Common myeloid progenitor, CD34-positive (primary cell): ENCODE measurements at regions not wholly inside any gene's neighbourhood (a gene's known extent, or its start where the extent isn't known, plus 50 kb on each side); places are given as distances from the start of the nearest gene placed in this dataset.

ENCODE experiments used
- CTCF ChIA-PET: fragments of 350-600 bp; sonication (Branson Sonifier 250); formaldehyde crosslinking; loops from one replicate; lab custom pipeline; 2021; ENCODE audit warnings: antibody characterized with exemption; lab: Charles Lee
- POLR2A ChIA-PET: fragments of 350-600 bp; sonication (Branson Sonifier 250); formaldehyde crosslinking; loops from one replicate; lab custom pipeline; 2021; ENCODE audit warnings: antibody characterized with exemption; lab: Charles Lee
- DNase-seq, 3 donors: peaks; one replicate each; pipeline versions ENCODE4 v3.0.0 to v3.0.0-alpha.2; 2013
- H3K27ac ChIP-seq, 2 experiments: 1 replicate in 1 of 2; 2 replicates in 1 of 2; pipeline ENCODE4 v1.7.0; 2013; ENCODE audit warnings: inconsistent platforms in 2 of 2, low read length in 2 of 2, mild to moderate bottlenecking in 2 of 2, low read depth in 1 of 2, moderate library complexity in 1 of 2; ENCODE audit not compliant: severe bottlenecking in 2 of 2, insufficient read depth in 1 of 2, poor library complexity in 1 of 2
- H3K27me3 ChIP-seq, 5 experiments: replicated peaks in 2 of 5; 1 replicate in 3 of 5; 2 replicates in 2 of 5; pipeline versions ENCODE4 v1.6.1 to v1.7.0; 2013; ENCODE audit warnings: low read length in 4 of 5, mild to moderate bottlenecking in 2 of 5, moderate library complexity in 2 of 5, inconsistent platforms in 1 of 5; ENCODE audit not compliant: insufficient read depth in 5 of 5, control insufficient read depth in 4 of 5
- H3K36me3 ChIP-seq, 4 experiments: 1 replicate in 2 of 4; 2 replicates in 2 of 4; pipeline versions ENCODE4 v1.6.1 to v1.7.0; 2013; ENCODE audit warnings: low read length in 3 of 4, control low read depth in 1 of 4, mild to moderate bottlenecking in 1 of 4; ENCODE audit not compliant: control insufficient read depth in 4 of 4, insufficient read depth in 4 of 4
- H3K4me1 ChIP-seq, 4 experiments: 1 replicate in 3 of 4; 2 replicates in 1 of 4; pipeline versions ENCODE4 v1.6.1 to v1.7.1; 2013; ENCODE audit warnings: low read length in 3 of 4, mild to moderate bottlenecking in 3 of 4, control low read depth in 1 of 4, inconsistent platforms in 1 of 4, moderate library complexity in 1 of 4; ENCODE audit not compliant: control insufficient read depth in 4 of 4, insufficient read depth in 4 of 4; ENCODE audit errors: control extremely low read depth in 1 of 4
- H3K4me3 ChIP-seq, 7 experiments: 1 replicate in 4 of 7; 2 replicates in 3 of 7; pipeline versions ENCODE4 v1.5.1 to v1.7.0; 2013; ENCODE audit warnings: mild to moderate bottlenecking in 7 of 7, low read length in 6 of 7, moderate library complexity in 6 of 7, inconsistent platforms in 2 of 7, low read depth in 2 of 7, control low read depth in 1 of 7; ENCODE audit not compliant: insufficient read depth in 4 of 7, control insufficient read depth in 1 of 7; ENCODE audit errors: extremely low read depth in 1 of 7
- H3K9me3 ChIP-seq, 5 experiments: 1 replicate in 4 of 5; 2 replicates in 1 of 5; pipeline versions ENCODE4 v1.6.1 to v1.7.1; 2013; ENCODE audit warnings: low read length in 4 of 5, mild to moderate bottlenecking in 2 of 5, inconsistent platforms in 1 of 5, low read depth in 1 of 5, moderate library complexity in 1 of 5; ENCODE audit not compliant: control insufficient read depth in 4 of 5, insufficient read depth in 2 of 5; ENCODE audit errors: control extremely low read depth in 1 of 5
- WGBS: methylation state at CpG from one replicate; pipeline ENCODE4 v1.1.5; 2013; ENCODE audit not compliant: insufficient coverage; 5-methylcytosine and 5-hydroxymethylcytosine counted together

DNA sequence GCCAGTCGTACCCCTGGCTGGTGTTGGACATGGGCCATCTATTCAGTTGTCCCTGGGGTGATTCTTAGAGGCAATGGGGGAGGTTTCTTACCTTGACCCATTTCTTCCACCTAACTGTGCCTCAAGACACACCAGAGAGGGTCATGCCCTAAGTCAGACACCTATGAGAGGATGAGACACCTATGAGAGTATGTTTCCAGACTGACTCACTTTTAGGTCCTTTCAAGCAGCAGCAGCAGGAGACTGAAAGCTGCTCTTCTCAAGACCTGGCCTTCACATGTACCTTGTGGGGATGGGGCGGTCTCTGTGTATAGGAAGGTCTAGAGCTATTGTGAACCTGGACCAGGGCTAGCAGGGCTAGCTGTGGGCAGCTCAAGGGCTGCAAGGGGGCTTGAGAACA lies 130.1 kb downstream of the TENT4A start:
- Histone ChIP-seq H3K4me1 (peaks cover 0 to 12% (median 5%) of the 10 kb centered on the region in 4 experiments), H3K27me3 (peaks cover 0 to 6% (median 0%) of the 10 kb centered on the region in 5 experiments), H3K36me3 (no peaks in the 10 kb centered on the region), H3K27ac (no peak overlapping the region), H3K9me3 (no peaks in the 10 kb centered on the region), H3K4me3 (no peak overlapping the region)
- ChIA-PET POLR2A (no interaction called here), CTCF (no interaction called here)
- WGBS = 84% methylated on average over 2 of the region's 2 CpGs
- DNase-seq = no peak

DNA sequence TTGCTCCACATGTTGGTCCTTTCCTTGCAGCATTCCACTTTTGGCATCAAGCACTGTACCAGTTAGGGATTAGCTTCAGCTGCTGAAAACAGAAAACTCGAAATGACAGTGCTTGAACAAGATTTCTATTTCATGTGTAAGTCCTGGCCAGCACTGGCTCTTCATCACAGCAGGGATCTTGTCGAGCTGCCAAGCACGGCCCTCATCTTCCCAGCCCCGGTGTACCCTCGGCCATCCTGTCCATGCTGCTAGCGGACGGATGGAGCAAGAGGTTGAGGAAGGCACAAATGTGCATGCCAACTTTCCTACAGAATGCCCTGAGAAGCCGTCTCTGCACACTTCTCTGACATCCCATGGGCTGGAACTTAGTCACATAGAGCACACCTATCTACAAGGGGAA lies 130.6 kb downstream of the TENT4A start:
- POLR2A ChIA-PET = no interaction called here
- CTCF ChIA-PET = no interaction called here

GRCh38 chr5:6845856-6846255 lies 132.6 kb downstream of the TENT4A start:
- ChIA-PET POLR2A (no interaction called here), CTCF (interaction anchor here (0.6 kb wide), 1 partner anchor 35 kb away, joined by 3 read pairs; no protein-coding TSS in a partner anchor)
- H3K27me3 ChIP-seq = peaks cover 0 to 2% (median 0%) of the 10 kb centered on the region in 5 experiments
- no peaks in the 10 kb centered on the region for H3K36me3 ChIP-seq
- H3K4me1 ChIP-seq = no peaks in the 10 kb centered on the region
- no peak overlapping the region for H3K4me3 ChIP-seq
- peaks cover 0 to 3% (median 0%) of the 10 kb centered on the region in 5 experiments for H3K9me3 ChIP-seq
- no peak overlapping the region for H3K27ac ChIP-seq
- 95% methylated on average over 5 of the region's 17 CpGs for WGBS
- no peak for DNase-seq

More for the DNA sequence above, 130.6 kb downstream of the TENT4A start:
- no peak for DNase-seq
- Histone ChIP-seq H3K4me3 (no peak overlapping the region), H3K27me3 (peaks cover 0 to 6% (median 0%) of the 10 kb centered on the region in 5 experiments), H3K27ac (no peak overlapping the region), H3K4me1 (peaks cover 0 to 8% (median 3%) of the 10 kb centered on the region in 4 experiments), H3K36me3 (no peaks in the 10 kb centered on the region), H3K9me3 (no peaks in the 10 kb centered on the region)
- WGBS = 92% methylated on average over 8 of the region's 8 CpGs

DNA sequence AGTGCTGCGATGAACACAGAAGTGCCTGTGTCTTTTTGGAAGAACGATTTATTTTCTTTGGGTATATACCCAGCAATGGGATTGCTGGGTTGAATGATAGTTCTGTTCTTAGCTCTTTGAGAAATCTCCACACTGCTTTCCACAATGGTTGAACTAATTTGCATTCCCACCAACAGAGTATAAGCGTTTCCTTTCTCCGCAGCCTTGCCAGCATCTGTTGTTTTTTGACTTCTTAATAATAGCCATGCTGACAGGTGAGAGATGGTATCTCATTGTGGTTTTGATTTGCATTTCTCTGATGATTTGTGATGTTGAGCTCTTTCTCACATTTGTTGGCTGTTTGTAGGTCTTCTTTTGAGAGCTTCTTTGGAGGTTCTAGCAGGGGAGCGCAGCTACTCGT lies 134.6 kb downstream of the TENT4A start:
- WGBS = 100% methylated on average over 3 of the region's 6 CpGs
- ChIA-PET POLR2A (no interaction called here), CTCF (interaction anchor here (0.7 kb wide), 1 partner anchor 26 kb away, joined by 3 read pairs; no protein-coding TSS in a partner anchor)
- peaks cover 0 to 18% (median 5%) of the 10 kb centered on the region in 5 experiments for H3K9me3 ChIP-seq
- H3K4me3 ChIP-seq = no peak overlapping the region
- peaks cover 0 to 2% (median 0%) of the 10 kb centered on the region in 5 experiments for H3K27me3 ChIP-seq
- no peak for DNase-seq
- H3K27ac ChIP-seq = no peak overlapping the region
- H3K36me3 ChIP-seq = no peaks in the 10 kb centered on the region
- no peaks in the 10 kb centered on the region for H3K4me1 ChIP-seq

DNA sequence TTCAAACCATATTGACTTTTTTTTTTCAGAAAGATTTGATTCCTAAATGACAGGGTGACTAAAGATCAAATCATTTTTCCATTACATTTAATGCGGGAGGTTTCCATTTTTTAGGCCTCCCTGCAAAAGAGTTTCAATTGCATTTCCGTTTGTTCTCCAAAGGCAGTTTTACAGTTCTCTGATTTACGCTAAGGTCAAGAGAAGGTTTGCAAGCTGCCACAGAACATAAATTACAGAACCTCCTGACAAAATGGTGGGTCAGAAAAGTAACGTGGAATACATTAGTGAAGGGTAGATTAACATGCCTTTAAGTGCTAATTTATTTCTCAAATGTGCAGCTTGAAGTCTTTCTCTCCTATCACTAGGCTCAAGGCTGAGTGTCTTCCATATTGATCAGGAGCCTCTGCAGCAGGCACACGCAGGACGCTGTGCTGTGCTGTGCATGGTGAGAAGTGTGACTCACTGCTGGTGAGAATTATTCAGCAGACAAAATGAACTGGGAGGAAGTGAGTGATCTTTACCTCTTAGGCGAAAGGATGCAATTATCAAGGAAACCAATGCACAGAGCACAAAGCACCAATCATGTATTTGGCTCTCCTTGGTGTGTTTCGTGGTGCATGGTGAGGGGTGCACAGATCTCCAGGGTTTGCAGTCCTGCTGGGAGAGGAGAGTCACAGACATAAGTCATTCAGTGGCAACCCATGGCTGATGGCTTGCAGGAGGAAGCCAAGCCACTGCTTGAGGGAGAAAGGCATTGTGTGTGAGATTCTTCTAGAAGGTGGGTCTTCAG lies 136.3 kb downstream of the TENT4A start:
- ChIA-PET POLR2A (no interaction called here), CTCF (no interaction called here)
- no peak for DNase-seq
- WGBS = 92% methylated on average over 6 of the region's 8 CpGs
- Histone ChIP-seq H3K9me3 (peaks cover 0 to 20% (median 8%) of the 10 kb centered on the region in 5 experiments), H3K36me3 (no peaks in the 10 kb centered on the region), H3K4me1 (no peaks in the 10 kb centered on the region), H3K4me3 (no peak overlapping the region), H3K27me3 (peaks cover 0 to 2% (median 0%) of the 10 kb centered on the region in 5 experiments), H3K27ac (no peak overlapping the region)

DNA sequence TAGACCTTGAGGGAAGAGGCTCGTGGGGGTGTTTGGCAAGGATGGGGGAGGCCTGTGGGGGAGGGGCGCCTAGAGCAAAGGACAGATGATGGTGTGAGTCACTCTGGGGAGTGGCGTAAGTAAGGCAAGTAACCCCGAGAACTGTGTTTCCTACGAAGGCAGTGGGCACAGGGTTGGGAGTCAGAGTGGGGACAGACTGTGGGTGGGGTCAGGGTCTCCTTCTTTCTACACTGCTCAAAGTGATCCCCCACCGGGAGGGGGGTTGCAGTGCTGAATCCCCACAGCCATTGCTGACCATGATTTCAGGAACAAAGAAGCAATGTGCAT lies 136.8 kb downstream of the TENT4A start:
- H3K4me3 ChIP-seq = no peak overlapping the region
- no peak for DNase-seq
- H3K4me1 ChIP-seq = no peaks in the 10 kb centered on the region
- peaks cover 0 to 20% (median 8%) of the 10 kb centered on the region in 5 experiments for H3K9me3 ChIP-seq
- H3K27me3 ChIP-seq = no peaks in the 10 kb centered on the region
- WGBS = 92% methylated on average over 6 of the region's 6 CpGs
- H3K36me3 ChIP-seq = no peaks in the 10 kb centered on the region
- no peak overlapping the region for H3K27ac ChIP-seq
- ChIA-PET CTCF (no interaction called here), POLR2A (no interaction called here)

GRCh38 chr5:6856653-6857052 lies 143.4 kb downstream of the TENT4A start:
- DNase-seq = no peak
- ChIA-PET POLR2A (no interaction called here), CTCF (no interaction called here)
- 72% methylated on average over 5 of the region's 5 CpGs for WGBS
- peaks cover 0 to 13% (median 8%) of the 10 kb centered on the region in 5 experiments for H3K9me3 ChIP-seq
- no peak overlapping the region for H3K27ac ChIP-seq
- no peak overlapping the region for H3K4me3 ChIP-seq
- no peaks in the 10 kb centered on the region for H3K36me3 ChIP-seq
- no peaks in the 10 kb centered on the region for H3K27me3 ChIP-seq
- H3K4me1 ChIP-seq = peaks cover 0 to 4% (median under 1%) of the 10 kb centered on the region in 4 experiments
